CD8-positive, alpha-beta memory T cell (primary cell): ENCODE measurements at regions not wholly inside any gene's neighbourhood (a gene's known extent, or its start where the extent isn't known, plus 50 kb on each side); places are given as distances from the start of the nearest gene placed in this dataset.

Source experiments
- CTCF ChIA-PET: fragments of 350-600 bp; sonication (Branson Sonifier 250); formaldehyde crosslinking; loops from one replicate; lab custom pipeline; 2021; ENCODE audit warnings: antibody characterized with exemption; lab: Charles Lee
- POLR2A ChIA-PET: fragments of 350-600 bp; sonication (Branson Sonifier 250); formaldehyde crosslinking; loops from one replicate; lab custom pipeline; 2021; ENCODE audit warnings: antibody characterized with exemption; lab: Charles Lee
- DNase-seq, 5 donors: peaks; one replicate each; pipeline versions ENCODE4 v3.0.0 to v3.0.0-alpha.2; 2020 to 2022; ENCODE audit warnings: mixed read lengths in 1 of 5
- H3K27ac ChIP-seq: one replicate; pipeline ENCODE4 v1.7.0; 2013; ENCODE audit warnings: low read depth, mild to moderate bottlenecking, low read length, moderate library complexity
- H3K27me3 ChIP-seq: 2 replicates; pipeline ENCODE4 v1.7.0; 2013; ENCODE audit warnings: low read length, mild to moderate bottlenecking; ENCODE audit not compliant: insufficient read depth, poor library complexity, severe bottlenecking
- H3K36me3 ChIP-seq: 2 replicates; pipeline ENCODE4 v1.7.0; 2013; ENCODE audit warnings: mild to moderate bottlenecking, low read length, moderate library complexity; ENCODE audit not compliant: insufficient read depth
- H3K4me1 ChIP-seq: 2 replicates; pipeline ENCODE4 v1.7.0; 2013; ENCODE audit warnings: mild to moderate bottlenecking, low read length, moderate library complexity; ENCODE audit not compliant: insufficient read depth
- H3K4me3 ChIP-seq: 2 replicates; pipeline ENCODE4 v1.7.0; 2013; ENCODE audit warnings: mild to moderate bottlenecking, low read length
- H3K9me3 ChIP-seq: 2 replicates; pipeline ENCODE4 v1.7.0; 2013; ENCODE audit warnings: mild to moderate bottlenecking, low read length
- H3K27ac Mint-ChIP-seq, 8 donors: one replicate each; pipeline ENCODE4 v1.8.0; 2020 to 2021; ENCODE audit warnings: mixed read lengths in 8 of 8, mild to moderate bottlenecking in 6 of 8, inconsistent platforms in 3 of 8, moderate library complexity in 3 of 8
- H3K27me3 Mint-ChIP-seq, 2 donors: one replicate each; pipeline ENCODE4 v1.8.0; 2020 to 2021; ENCODE audit warnings: mixed read lengths in 2 of 2, mild to moderate bottlenecking in 1 of 2, moderate library complexity in 1 of 2
- H3K36me3 Mint-ChIP-seq, 3 donors: one replicate each; pipeline ENCODE4 v1.8.0; 2020 to 2021; ENCODE audit warnings: mixed read lengths in 3 of 3, inconsistent platforms in 1 of 3, mild to moderate bottlenecking in 1 of 3
- H3K4me1 Mint-ChIP-seq, 3 donors: one replicate each; pipeline ENCODE4 v1.8.0; 2020 to 2021; ENCODE audit warnings: mixed read lengths in 3 of 3, inconsistent platforms in 1 of 3, mild to moderate bottlenecking in 1 of 3
- H3K4me3 Mint-ChIP-seq, 7 donors: one replicate each; pipeline ENCODE4 v1.8.0; 2020 to 2021; ENCODE audit warnings: mixed read lengths in 7 of 7, mild to moderate bottlenecking in 6 of 7, moderate library complexity in 4 of 7, inconsistent platforms in 2 of 7
- H3K9me3 Mint-ChIP-seq, 5 donors: one replicate each; pipeline ENCODE4 v1.8.0; 2020 to 2022; ENCODE audit warnings: mixed read lengths in 5 of 5, mild to moderate bottlenecking in 3 of 5, moderate library complexity in 2 of 5, inconsistent platforms in 1 of 5

GRCh38 chrX:150224676-150225075, 138.4 kb upstream of the MAMLD1 start:
- CTCF ChIA-PET: no interaction called here
- Mint-ChIP-seq H3K4me1 (no peaks in the 10 kb centered on the region), H3K27ac (no peak overlapping the region), H3K4me3 (no peak overlapping the region), H3K9me3 (no peaks in the 10 kb centered on the region), H3K36me3 (no peaks in the 10 kb centered on the region), H3K27me3 (peaks cover 6 to 11% of the 10 kb centered on the region in 2 donors)
- H3K4me1 ChIP-seq: no peaks in the 10 kb centered on the region
- DNase-seq: no peak
- no peaks in the 10 kb centered on the region for H3K36me3 ChIP-seq
- no peaks in the 10 kb centered on the region for H3K27me3 ChIP-seq
- H3K27ac ChIP-seq: no peak overlapping the region
- H3K4me3 ChIP-seq: no peak overlapping the region
- no peaks in the 10 kb centered on the region for H3K9me3 ChIP-seq
- POLR2A ChIA-PET: no interaction called here

GRCh38 chrX:150225266-150225665, 137.9 kb upstream of the MAMLD1 start:
- ChIA-PET POLR2A (no interaction called here), CTCF (no interaction called here)
- Mint-ChIP-seq H3K4me1 (no peaks in the 10 kb centered on the region), H3K27me3 (peaks cover 6 to 11% of the 10 kb centered on the region in 2 donors), H3K36me3 (no peaks in the 10 kb centered on the region), H3K4me3 (no peak overlapping the region), H3K27ac (no peak overlapping the region), H3K9me3 (no peaks in the 10 kb centered on the region)
- no peaks in the 10 kb centered on the region for H3K9me3 ChIP-seq
- H3K4me1 ChIP-seq: no peaks in the 10 kb centered on the region
- H3K36me3 ChIP-seq: no peaks in the 10 kb centered on the region
- no peak overlapping the region for H3K4me3 ChIP-seq
- H3K27ac ChIP-seq: no peak overlapping the region
- no peak for DNase-seq
- H3K27me3 ChIP-seq: no peaks in the 10 kb centered on the region

DNA sequence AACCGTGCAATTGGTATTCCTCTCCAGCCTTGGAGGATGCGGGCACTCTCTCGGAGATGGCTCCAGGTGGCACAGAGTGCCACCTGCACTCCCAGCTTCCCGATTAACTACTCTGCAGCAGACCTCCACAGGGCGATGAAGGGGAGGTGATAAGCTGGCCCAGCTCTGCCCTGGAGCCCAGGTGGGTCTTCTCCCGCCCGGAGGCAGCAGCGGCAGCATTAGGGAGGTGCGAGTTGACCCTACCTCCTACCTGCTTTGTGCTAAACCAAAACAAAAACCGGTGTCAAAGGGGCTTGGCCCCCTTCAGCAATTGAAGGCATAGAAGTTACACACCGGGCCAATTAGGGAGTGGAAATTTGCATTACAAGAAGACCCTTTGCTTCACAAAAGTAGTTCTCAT, 137.4 kb upstream of the MAMLD1 start:
- ChIA-PET CTCF (no interaction called here), POLR2A (no interaction called here)
- no peaks in the 10 kb centered on the region for H3K27me3 ChIP-seq
- no peaks in the 10 kb centered on the region for H3K36me3 Mint-ChIP-seq
- no peak for DNase-seq
- peaks cover 6 to 11% of the 10 kb centered on the region in 2 donors for H3K27me3 Mint-ChIP-seq
- no peaks in the 10 kb centered on the region for H3K4me1 ChIP-seq
- no peaks in the 10 kb centered on the region for H3K9me3 Mint-ChIP-seq
- no peaks in the 10 kb centered on the region for H3K36me3 ChIP-seq
- H3K9me3 ChIP-seq: no peaks in the 10 kb centered on the region
- no peak overlapping the region for H3K27ac Mint-ChIP-seq
- H3K4me3 Mint-ChIP-seq: no peak overlapping the region
- no peak overlapping the region for H3K27ac ChIP-seq
- no peaks in the 10 kb centered on the region for H3K4me1 Mint-ChIP-seq
- no peak overlapping the region for H3K4me3 ChIP-seq

DNA sequence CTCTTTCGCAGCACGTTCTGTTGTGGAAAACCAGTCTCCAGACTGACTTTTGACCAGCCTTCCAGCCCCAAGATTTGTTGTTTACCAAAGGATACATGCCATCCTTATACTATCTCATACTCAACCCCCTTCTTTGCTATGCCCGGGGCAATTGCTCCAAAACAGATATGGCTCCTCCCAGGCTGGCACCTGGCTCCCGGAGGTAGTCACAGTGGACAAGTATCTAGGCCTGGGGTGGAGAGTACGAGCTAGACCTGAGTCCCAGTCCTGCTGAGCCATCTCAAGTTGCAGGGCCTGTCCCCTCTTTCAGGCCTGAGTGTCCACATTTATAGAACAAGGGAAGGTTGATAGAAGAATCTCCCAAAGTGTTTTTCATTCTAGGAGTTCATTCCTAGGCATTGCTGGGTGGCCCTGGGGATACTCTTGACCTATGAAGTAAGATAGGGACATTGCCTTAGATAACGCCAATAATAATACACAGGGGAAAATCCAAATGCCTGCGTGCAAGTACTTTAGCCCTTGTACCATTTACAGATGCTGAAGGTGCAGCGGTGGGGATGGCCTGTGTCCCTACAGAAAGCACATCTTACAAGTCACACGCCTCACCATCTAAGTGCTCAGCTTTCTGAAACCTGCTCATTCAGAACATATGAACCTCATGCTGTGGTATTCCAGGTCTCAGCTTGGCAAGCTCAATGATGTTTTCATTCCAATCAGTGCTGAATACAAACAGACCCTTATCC, 136.7 kb upstream of the MAMLD1 start:
- Mint-ChIP-seq H3K9me3 (no peaks in the 10 kb centered on the region), H3K4me3 (no peak overlapping the region), H3K27me3 (peaks cover 4 to 5% of the 10 kb centered on the region in 2 donors), H3K4me1 (no peaks in the 10 kb centered on the region), H3K36me3 (no peaks in the 10 kb centered on the region), H3K27ac (peak overlapping the region in 1 of 8 donors; percentile 19)
- POLR2A ChIA-PET: no interaction called here
- Histone ChIP-seq H3K4me1 (no peaks in the 10 kb centered on the region), H3K4me3 (no peak overlapping the region), H3K27ac (no peak overlapping the region), H3K36me3 (no peaks in the 10 kb centered on the region), H3K9me3 (no peaks in the 10 kb centered on the region), H3K27me3 (no peaks in the 10 kb centered on the region)
- CTCF ChIA-PET: no interaction called here
- no peak for DNase-seq

GRCh38 chrX:150227321-150227860, 135.7 kb upstream of the MAMLD1 start:
- Mint-ChIP-seq H3K9me3 (no peaks in the 10 kb centered on the region), H3K27ac (no peak overlapping the region), H3K36me3 (no peaks in the 10 kb centered on the region), H3K4me1 (no peaks in the 10 kb centered on the region), H3K4me3 (no peak overlapping the region), H3K27me3 (peaks cover 4% of the 10 kb centered on the region in 2 donors)
- no peaks in the 10 kb centered on the region for H3K4me1 ChIP-seq
- no peak overlapping the region for H3K4me3 ChIP-seq
- H3K27me3 ChIP-seq: no peaks in the 10 kb centered on the region
- POLR2A ChIA-PET: no interaction called here
- H3K27ac ChIP-seq: no peak overlapping the region
- no peaks in the 10 kb centered on the region for H3K9me3 ChIP-seq
- CTCF ChIA-PET: no interaction called here
- no peak for DNase-seq
- H3K36me3 ChIP-seq: no peaks in the 10 kb centered on the region

GRCh38 chrX:150227873-150228410, 135.2 kb upstream of the MAMLD1 start:
- H3K4me3 ChIP-seq: no peak overlapping the region
- Mint-ChIP-seq H3K4me3 (no peak overlapping the region), H3K36me3 (no peaks in the 10 kb centered on the region), H3K27ac (peak overlapping the region in 1 of 8 donors; percentile 88), H3K4me1 (no peaks in the 10 kb centered on the region), H3K27me3 (peaks cover 4% of the 10 kb centered on the region in 2 donors), H3K9me3 (no peaks in the 10 kb centered on the region)
- no peaks in the 10 kb centered on the region for H3K4me1 ChIP-seq
- no peaks in the 10 kb centered on the region for H3K9me3 ChIP-seq
- no peak for DNase-seq
- no peak overlapping the region for H3K27ac ChIP-seq
- ChIA-PET POLR2A (no interaction called here), CTCF (no interaction called here)
- no peaks in the 10 kb centered on the region for H3K36me3 ChIP-seq
- H3K27me3 ChIP-seq: no peaks in the 10 kb centered on the region

DNA sequence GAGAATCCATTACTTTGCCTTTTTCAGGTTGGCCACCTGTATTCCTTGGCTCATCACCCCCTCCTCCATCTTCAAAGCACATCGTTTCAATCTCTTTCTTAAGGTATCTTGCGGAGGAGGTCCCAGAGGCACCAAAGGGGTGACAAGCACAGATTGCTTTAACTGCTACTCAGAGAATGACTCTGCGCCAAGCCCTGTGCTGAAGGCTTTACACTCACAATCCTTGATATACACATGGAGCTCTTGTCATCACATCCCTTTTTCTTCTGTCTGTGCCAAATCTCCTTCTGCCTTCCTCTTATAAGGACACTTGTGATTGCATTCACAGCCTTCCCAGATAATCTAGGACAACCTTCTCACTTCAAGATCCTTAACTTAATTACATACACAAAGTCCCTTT, 134.7 kb upstream of the MAMLD1 start:
- Mint-ChIP-seq H3K27ac (no peak overlapping the region), H3K4me1 (no peaks in the 10 kb centered on the region), H3K9me3 (no peaks in the 10 kb centered on the region), H3K36me3 (no peaks in the 10 kb centered on the region), H3K27me3 (peaks cover 4% of the 10 kb centered on the region in 2 donors), H3K4me3 (no peak overlapping the region)
- Histone ChIP-seq H3K36me3 (no peaks in the 10 kb centered on the region), H3K27me3 (no peaks in the 10 kb centered on the region), H3K27ac (no peak overlapping the region), H3K4me3 (no peak overlapping the region), H3K4me1 (no peaks in the 10 kb centered on the region), H3K9me3 (no peaks in the 10 kb centered on the region)
- no peak for DNase-seq
- CTCF ChIA-PET: no interaction called here
- POLR2A ChIA-PET: no interaction called here

GRCh38 chrX:150229030-150229429, 134.1 kb upstream of the MAMLD1 start:
- Mint-ChIP-seq H3K9me3 (no peaks in the 10 kb centered on the region), H3K4me1 (no peaks in the 10 kb centered on the region), H3K27me3 (peaks cover 4% of the 10 kb centered on the region in 2 donors), H3K4me3 (no peak overlapping the region), H3K36me3 (no peaks in the 10 kb centered on the region), H3K27ac (no peak overlapping the region)
- H3K27me3 ChIP-seq: no peaks in the 10 kb centered on the region
- no peaks in the 10 kb centered on the region for H3K36me3 ChIP-seq
- POLR2A ChIA-PET: no interaction called here
- DNase-seq: no peak
- H3K9me3 ChIP-seq: no peaks in the 10 kb centered on the region
- H3K4me1 ChIP-seq: no peaks in the 10 kb centered on the region
- H3K4me3 ChIP-seq: no peak overlapping the region
- CTCF ChIA-PET: no interaction called here
- no peak overlapping the region for H3K27ac ChIP-seq
